HG03520 (cell line): ENCODE measurements at regions not wholly inside any gene's neighbourhood (a gene's known extent, or its start where the extent isn't known, plus 50 kb on each side); places are given as distances from the start of the nearest gene placed in this dataset.
"Not testable (repeated sequence)": the region's sequence is repeated elsewhere in the genome, so short reads cannot be mapped to it uniquely, and the experiment has no call there.

Source experiments
- ATAC-seq: cut with Tn5 transposase; IDR thresholded peaks from one replicate; pipeline ENCODE4 v1.9.1; 2021; ENCODE audit warnings: mild to moderate bottlenecking, moderate library complexity; ENCODE audit not compliant: unreplicated experiment

GRCh38 chr10:109809954-109810353, 113.4 kb downstream of the XPNPEP1 start:
- not testable (repeated sequence) for ATAC-seq

- not testable (repeated sequence) for ATAC-seq
Measured at GRCh38 chr10:109801191-109801590, 122.1 kb downstream of the XPNPEP1 start.

GRCh38 chr10:109790647-109791046, 132.7 kb downstream of the XPNPEP1 start:
- ATAC-seq: no peak

- ATAC-seq: no peak
Measured at GRCh38 chr10:109784236-109784635, 139.1 kb downstream of the XPNPEP1 start.

- no peak for ATAC-seq
Measured at GRCh38 chr10:109783286-109783685, 140.0 kb downstream of the XPNPEP1 start.

DNA sequence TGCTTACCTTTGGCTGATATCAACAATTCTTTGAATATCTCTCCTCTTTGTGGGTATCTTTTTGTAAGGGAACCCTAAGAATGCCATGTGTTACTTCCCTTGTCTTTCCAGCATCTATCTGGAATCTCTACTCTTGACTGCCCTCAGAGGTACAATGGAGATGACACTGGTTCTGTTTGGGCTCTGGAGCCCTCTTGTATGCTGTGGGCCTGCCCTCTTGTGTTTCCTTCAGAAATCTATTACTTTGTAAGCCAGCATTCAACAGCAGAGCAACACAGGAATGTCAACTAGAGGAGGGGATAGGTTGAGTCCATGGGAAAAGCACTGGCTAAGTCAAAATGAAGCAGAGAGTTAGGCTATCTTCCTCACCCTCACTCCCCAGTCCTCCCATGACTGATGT, 142.3 kb downstream of the XPNPEP1 start:
- no peak for ATAC-seq

DNA sequence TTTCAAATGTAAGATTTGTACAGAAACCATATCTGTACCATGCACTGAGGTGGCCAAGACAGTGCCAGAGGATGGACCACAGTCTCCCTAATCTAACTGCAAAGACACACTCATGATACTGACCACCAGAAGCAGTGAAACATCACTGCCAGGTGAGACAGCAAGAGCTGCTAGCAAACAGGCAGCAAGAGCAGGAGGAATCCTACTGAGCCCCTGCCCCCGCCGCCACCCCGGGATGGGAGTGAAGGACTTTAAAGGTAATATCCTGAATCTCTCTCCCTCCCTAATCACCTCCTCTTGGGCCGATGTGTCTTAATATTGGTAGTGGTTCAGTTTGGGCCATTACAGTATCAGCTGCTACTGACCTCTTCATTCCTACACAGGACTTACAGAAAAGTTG, 144.3 kb downstream of the XPNPEP1 start:
- ATAC-seq: no peak

DNA sequence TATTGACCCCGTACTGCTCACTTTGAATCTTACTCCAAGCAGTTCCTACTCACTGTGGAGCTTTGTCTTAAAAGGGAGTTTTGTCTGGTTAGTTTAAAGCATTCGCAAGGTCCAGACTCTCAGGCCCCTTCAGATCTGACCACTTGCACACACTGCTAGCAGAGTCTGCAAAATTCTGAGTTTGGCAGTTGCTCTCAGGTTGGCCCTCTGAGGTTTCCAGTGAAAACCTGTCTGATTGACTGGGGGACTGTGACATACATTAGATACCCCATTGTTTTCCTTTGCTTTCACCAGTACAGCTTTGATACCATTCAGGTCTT, 149.2 kb downstream of the XPNPEP1 start:
- no peak for ATAC-seq

DNA sequence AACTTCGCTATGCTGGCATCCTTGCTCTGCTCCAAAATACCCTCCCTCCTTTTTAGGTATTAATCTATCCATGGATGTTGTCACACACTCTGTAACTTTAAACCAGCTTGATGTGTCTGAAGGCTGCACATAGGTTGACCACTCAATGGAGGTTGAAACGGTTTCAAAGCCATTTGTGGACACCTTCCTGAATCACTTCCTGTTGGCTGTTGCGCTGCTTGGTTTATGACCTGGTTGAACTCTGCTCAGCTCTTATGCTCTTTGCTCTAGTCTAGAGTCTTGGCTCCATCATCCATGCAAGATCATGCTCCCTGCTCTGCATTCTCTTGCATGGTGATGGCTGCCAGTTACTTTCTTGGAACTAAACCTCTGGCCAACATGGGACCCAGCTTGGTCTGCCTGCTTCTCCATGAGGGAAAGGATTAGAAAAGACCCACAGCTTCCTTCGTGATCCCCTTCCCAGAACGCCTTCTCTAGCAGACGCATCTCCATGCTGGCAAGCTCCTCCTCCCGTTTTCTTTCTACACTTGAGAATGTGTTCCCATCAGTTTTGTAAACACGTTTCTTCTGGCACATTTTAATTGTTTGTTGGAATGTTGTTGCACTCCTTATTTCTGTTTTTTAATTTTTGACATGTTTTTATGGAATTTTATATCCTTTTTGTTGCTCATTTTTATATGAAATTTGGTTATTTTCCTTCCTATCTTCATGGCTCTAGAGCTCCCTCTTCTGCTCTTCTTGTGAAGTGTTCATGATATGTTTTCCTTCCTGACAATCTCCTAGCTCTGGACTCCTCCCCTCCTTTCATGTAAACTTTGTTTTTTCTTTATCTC, 149.8 kb downstream of the XPNPEP1 start:
- ATAC-seq: no peak

- ATAC-seq: no peak
Measured at GRCh38 chr10:109770663-109771062, 152.6 kb downstream of the XPNPEP1 start.

GRCh38 chr10:109769966-109770365, 153.3 kb downstream of the XPNPEP1 start:
- no peak for ATAC-seq

- no peak for ATAC-seq
Measured at GRCh38 chr10:109765838-109766237, 157.5 kb downstream of the XPNPEP1 start.

- ATAC-seq: no peak
Measured at GRCh38 chr10:109762555-109762954, 160.8 kb downstream of the XPNPEP1 start.

DNA sequence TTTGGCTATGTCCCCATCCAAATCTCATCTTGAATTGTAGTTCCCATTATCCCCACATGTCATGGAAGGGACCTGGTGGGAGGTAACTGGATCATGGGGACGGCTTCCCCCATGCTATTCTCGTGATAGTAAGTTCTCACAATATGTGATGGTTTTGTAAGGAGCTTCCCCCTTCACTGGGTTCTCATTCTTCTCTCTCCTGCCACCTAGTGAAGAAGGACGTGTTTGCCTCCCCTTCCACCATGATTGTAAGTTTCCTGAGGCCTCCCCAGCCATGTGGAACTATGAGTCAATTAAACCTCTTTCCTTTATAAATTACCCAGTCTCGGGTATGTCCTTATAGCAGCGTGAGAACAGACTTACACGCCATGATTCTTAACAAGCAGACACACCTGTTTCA, 165.6 kb downstream of the XPNPEP1 start:
- not testable (repeated sequence) for ATAC-seq

GRCh38 chr10:109746861-109747260, 176.4 kb downstream of the XPNPEP1 start:
- no peak for ATAC-seq

DNA sequence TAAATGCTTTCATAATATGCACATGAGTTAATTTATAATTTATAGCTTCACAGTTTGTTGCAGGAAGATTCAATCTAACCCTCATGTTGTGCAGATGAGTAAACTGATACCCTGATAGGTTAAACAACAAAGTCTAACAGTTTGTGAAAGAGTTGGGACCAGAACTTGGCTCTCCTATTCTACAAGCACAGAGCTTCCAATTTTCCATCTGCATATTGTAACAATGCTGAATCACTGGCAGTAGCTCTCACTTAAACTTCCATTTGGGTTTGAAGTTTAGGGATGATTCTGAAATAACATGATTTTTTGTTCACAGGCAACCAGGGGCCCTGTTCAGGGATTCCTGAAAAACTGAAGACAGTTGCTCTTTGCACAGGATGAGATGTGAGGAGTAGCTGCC, 179.3 kb downstream of the XPNPEP1 start:
- no peak for ATAC-seq

GRCh38 chr10:109743574-109743973, 179.7 kb downstream of the XPNPEP1 start:
- no peak for ATAC-seq

GRCh38 chr10:109743146-109743545, 180.2 kb downstream of the XPNPEP1 start:
- no peak for ATAC-seq

- no peak for ATAC-seq
Measured at GRCh38 chr10:109741712-109742111, 181.6 kb downstream of the XPNPEP1 start.

GRCh38 chr10:109740436-109740835, 182.9 kb downstream of the XPNPEP1 start:
- ATAC-seq: no peak

DNA sequence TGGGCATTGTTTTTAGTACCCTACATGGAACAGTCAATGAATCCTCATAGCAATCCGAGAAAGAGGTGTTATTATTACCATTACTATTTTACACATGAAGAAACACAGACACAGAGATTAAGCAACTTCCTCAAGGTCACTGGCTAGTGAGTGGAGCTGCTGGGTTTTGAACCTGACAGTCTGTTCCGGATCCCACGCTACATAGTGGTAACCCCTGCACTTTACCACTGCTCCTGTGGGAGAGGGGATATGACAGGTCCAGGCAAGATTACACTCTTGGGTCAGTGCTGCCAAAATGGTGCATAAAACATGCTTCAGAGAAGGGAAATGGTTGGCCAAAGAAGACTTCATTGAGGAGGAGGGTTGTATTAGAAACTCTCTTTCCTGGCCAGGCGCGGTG, 185.7 kb downstream of the XPNPEP1 start:
- ATAC-seq: no peak

DNA sequence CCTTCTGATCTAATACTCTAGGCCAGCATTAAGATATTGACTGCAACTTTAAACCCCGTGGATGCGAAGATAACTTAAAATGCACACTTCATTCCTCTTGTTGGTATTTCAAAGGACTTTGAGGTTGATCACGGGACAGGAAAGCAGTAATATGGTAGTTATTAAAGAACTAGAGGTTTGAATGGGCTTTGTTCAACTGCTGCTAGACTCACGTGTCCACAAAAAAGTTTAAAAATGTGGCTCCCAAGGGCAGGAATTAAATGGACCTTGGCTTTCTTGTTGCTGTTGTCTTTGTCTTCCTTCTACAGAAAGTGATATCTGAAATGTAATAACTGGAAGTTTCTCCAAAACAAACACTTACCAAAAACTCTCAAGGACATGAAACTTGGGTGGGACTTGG, 186.3 kb downstream of the XPNPEP1 start:
- ATAC-seq: no peak

GRCh38 chr10:109735776-109736175, 187.5 kb downstream of the XPNPEP1 start:
- no peak for ATAC-seq
